ENCODE measurements at regions not wholly inside any gene's neighbourhood (a gene's known extent, or its start where the extent isn't known, plus 50 kb on each side); places are given as distances from the start of the nearest gene placed in this dataset.

- DNase-seq = no peak
- TF ChIP-seq CTCF (IDR thresholded peaks at IDR 0.05) (no peak), POLR2AphosphoS5 (IDR thresholded peaks at IDR 0.05) (no peak), POLR2A (IDR thresholded peaks at IDR 0.05) (no peak), EP300 (IDR thresholded peaks at IDR 0.05) (no peak)
- Histone ChIP-seq H3K27ac (no peak overlapping the region), H3K36me3 (no peaks in the 10 kb centered on the region), H3K4me1 (no peaks in the 10 kb centered on the region), H3K9me3 (peaks cover 0 to 9% (median 4%) of the 10 kb centered on the region in 4 donors), H3K4me3 (no peak overlapping the region), H3K27me3 (no peaks in the 10 kb centered on the region)
- 81 to 90% (median 81%) methylated on average over 1 of the region's 1 CpG for WGBS, 5 donors
- intact Hi-C loops (cut with DNase I; ENCODE audit: low total_unique reads) = no loop called here
Observed at GRCh38 chr2:204425821-204426220, 119.5 kb upstream of the PARD3B start.

- no peaks in the 10 kb centered on the region for H3K4me1 ChIP-seq
- DNase-seq = no peak
- no peak for TF ChIP-seq CTCF (IDR thresholded peaks at IDR 0.05)
- peaks cover 5 to 25% (median 12%) of the 10 kb centered on the region in 4 donors for H3K9me3 ChIP-seq
- H3K27ac ChIP-seq = no peak overlapping the region
- intact Hi-C loops (cut with DNase I; ENCODE audit: low total_unique reads) = no loop called here
- no peak overlapping the region for H3K4me3 ChIP-seq
- no peaks in the 10 kb centered on the region for H3K27me3 ChIP-seq
- no peaks in the 10 kb centered on the region for H3K36me3 ChIP-seq
Observed at GRCh38 chr2:204428675-204429074, 116.6 kb upstream of the PARD3B start.

DNA sequence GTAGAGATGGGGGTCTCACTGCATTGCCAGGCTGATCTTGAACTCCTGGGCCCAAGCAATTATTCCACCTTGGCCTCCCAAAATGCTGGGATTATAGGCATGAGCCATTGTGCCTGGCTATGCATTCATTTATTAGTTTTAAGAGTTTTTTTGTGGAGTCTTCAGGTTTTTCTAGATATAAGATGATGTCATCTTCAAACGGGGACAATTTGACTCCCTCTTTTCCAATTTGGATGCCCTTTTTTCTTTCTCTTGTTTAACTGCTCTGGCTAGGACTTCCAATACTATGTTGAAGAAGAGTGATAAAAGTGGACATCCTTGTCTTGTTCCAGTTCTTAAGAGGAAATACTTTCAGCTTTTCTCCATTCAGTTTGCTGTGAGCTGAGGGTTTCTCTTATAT is 113.7 kb upstream of the PARD3B start:
- 88 to 100% (median 97%) methylated on average over 1 of the region's 1 CpG for WGBS, 5 donors
- H3K9me3 ChIP-seq = peaks cover 5 to 26% (median 12%) of the 10 kb centered on the region in 4 donors
- no peak for TF ChIP-seq CTCF (IDR thresholded peaks at IDR 0.05)
- no peak for TF ChIP-seq EP300 (IDR thresholded peaks at IDR 0.05)
- TF ChIP-seq POLR2AphosphoS5 (IDR thresholded peaks at IDR 0.05) = no peak
- TF ChIP-seq POLR2A (IDR thresholded peaks at IDR 0.05) = no peak

GRCh38 chr2:204432196-204432595 is 113.1 kb upstream of the PARD3B start:
- no peaks in the 10 kb centered on the region for H3K36me3 ChIP-seq
- TF ChIP-seq CTCF (IDR thresholded peaks at IDR 0.05) (no peak), EP300 (IDR thresholded peaks at IDR 0.05) (no peak), POLR2A (IDR thresholded peaks at IDR 0.05) (no peak), POLR2AphosphoS5 (IDR thresholded peaks at IDR 0.05) (no peak)
- H3K27ac ChIP-seq = no peak overlapping the region
- H3K9me3 ChIP-seq = peaks cover 5 to 26% (median 12%) of the 10 kb centered on the region in 4 donors
- no peak for DNase-seq
- peaks cover 0 to 12% (median 2%) of the 10 kb centered on the region in 4 donors for H3K4me1 ChIP-seq
- no peaks in the 10 kb centered on the region for H3K27me3 ChIP-seq
- 92 to 97% (median 96%) methylated on average over 6 of the region's 6 CpGs for WGBS, 5 donors
- H3K4me3 ChIP-seq = no peak overlapping the region
- intact Hi-C loops (cut with DNase I; ENCODE audit: low total_unique reads) = no loop called here

More for the DNA sequence above, 113.7 kb upstream of the PARD3B start:
- Histone ChIP-seq H3K4me1 (peaks cover 0 to 7% (median 0%) of the 10 kb centered on the region in 4 donors), H3K27me3 (no peaks in the 10 kb centered on the region), H3K36me3 (no peaks in the 10 kb centered on the region), H3K27ac (no peak overlapping the region), H3K4me3 (no peak overlapping the region)
- DNase-seq = no peak
- intact Hi-C loops (cut with DNase I; ENCODE audit: low total_unique reads) = no loop called here

Measured in stomach (tissue), 8 donors.